IgD-negative memory B cell (primary cell): ENCODE measurements at regions not wholly inside any gene's neighbourhood (a gene's known extent, or its start where the extent isn't known, plus 50 kb on each side); places are given as distances from the start of the nearest gene placed in this dataset.
"Not testable (repeated sequence)": the region's sequence is repeated elsewhere in the genome, so short reads cannot be mapped to it uniquely, and the experiment has no call there.

Source experiments
- H3K27ac Mint-ChIP-seq, 3 donors: one replicate each; pipeline ENCODE4 v1.8.0; 2020 to 2022; ENCODE audit warnings: mild to moderate bottlenecking in 3 of 3, mixed read lengths in 3 of 3, moderate library complexity in 1 of 3
- H3K27me3 Mint-ChIP-seq: one replicate; pipeline ENCODE4 v1.8.0; 2021; ENCODE audit warnings: mixed read lengths
- H3K36me3 Mint-ChIP-seq: one replicate; pipeline ENCODE4 v1.8.0; 2020; ENCODE audit warnings: mild to moderate bottlenecking, mixed read lengths
- H3K4me1 Mint-ChIP-seq, 3 donors: one replicate each; pipeline ENCODE4 v1.8.0; 2020 to 2022; ENCODE audit warnings: mixed read lengths in 3 of 3, mild to moderate bottlenecking in 1 of 3
- H3K4me3 Mint-ChIP-seq, 4 donors: one replicate each; pipeline ENCODE4 v1.8.0; 2020 to 2022; ENCODE audit warnings: mild to moderate bottlenecking in 4 of 4, mixed read lengths in 4 of 4, moderate library complexity in 3 of 4
- H3K9me3 Mint-ChIP-seq, 3 donors: one replicate each; pipeline ENCODE4 v1.8.0; 2020 to 2021; ENCODE audit warnings: mixed read lengths in 3 of 3, mild to moderate bottlenecking in 1 of 3

GRCh38 chr9:85487872-85488271, 253.9 kb downstream of the AGTPBP1 start:
- H3K27me3 Mint-ChIP-seq = peaks cover 2% of the 10 kb centered on the region

GRCh38 chr9:85484235-85484634, 257.5 kb downstream of the AGTPBP1 start:
- Mint-ChIP-seq H3K4me3 (no peak overlapping the region), H3K36me3 (no peaks in the 10 kb centered on the region), H3K27ac (no peak overlapping the region), H3K4me1 (no peaks in the 10 kb centered on the region), H3K9me3 (peaks cover 0 to 5% (median 0%) of the 10 kb centered on the region in 3 donors), H3K27me3 (peaks cover 4% of the 10 kb centered on the region)

More at GRCh38 chr9:85487872-85488271, 253.9 kb downstream of the AGTPBP1 start:
- H3K36me3 Mint-ChIP-seq = no peaks in the 10 kb centered on the region
- no peak overlapping the region for H3K4me3 Mint-ChIP-seq
- peaks cover 0 to 5% (median 0%) of the 10 kb centered on the region in 3 donors for H3K9me3 Mint-ChIP-seq
- no peaks in the 10 kb centered on the region for H3K4me1 Mint-ChIP-seq
- no peak overlapping the region for H3K27ac Mint-ChIP-seq

- Mint-ChIP-seq H3K4me3 (no peak overlapping the region), H3K36me3 (no peaks in the 10 kb centered on the region), H3K27me3 (peaks cover 6% of the 10 kb centered on the region), H3K9me3 (peaks cover 0 to 5% (median 0%) of the 10 kb centered on the region in 3 donors), H3K27ac (no peak overlapping the region), H3K4me1 (no peaks in the 10 kb centered on the region)
Measured at GRCh38 chr9:85483208-85483607, 258.5 kb downstream of the AGTPBP1 start.

- no peaks in the 10 kb centered on the region for H3K4me1 Mint-ChIP-seq
- H3K27ac Mint-ChIP-seq = no peak overlapping the region
- peaks cover 2% of the 10 kb centered on the region for H3K36me3 Mint-ChIP-seq
- H3K9me3 Mint-ChIP-seq = peaks cover 2 to 7% (median 3%) of the 10 kb centered on the region in 3 donors
- peaks cover 8% of the 10 kb centered on the region for H3K27me3 Mint-ChIP-seq
- H3K4me3 Mint-ChIP-seq = no peak overlapping the region
Measured at GRCh38 chr9:85479305-85479704, 262.4 kb downstream of the AGTPBP1 start.

DNA sequence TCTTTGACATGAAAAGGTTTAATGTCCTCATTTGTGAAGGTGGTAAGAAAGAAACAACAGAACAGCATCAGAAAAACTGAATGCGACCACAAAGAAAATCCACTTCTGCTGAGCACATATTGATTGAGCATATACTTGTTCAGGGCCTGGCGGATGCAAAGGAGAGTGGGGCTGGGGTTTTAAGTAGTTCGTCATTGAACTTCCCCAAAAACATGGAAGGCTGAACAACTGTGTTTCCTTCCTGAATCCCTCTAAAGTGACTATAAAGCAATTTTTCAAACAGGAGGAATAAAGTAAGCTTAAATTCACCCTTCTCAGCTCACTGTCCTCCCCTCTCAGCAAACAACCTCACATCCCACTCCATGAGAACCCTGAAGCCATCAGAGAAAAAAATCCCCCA, 262.9 kb downstream of the AGTPBP1 start:
- Mint-ChIP-seq H3K27ac (no peak overlapping the region), H3K36me3 (peaks cover 2% of the 10 kb centered on the region), H3K9me3 (peaks cover 2 to 6% (median 3%) of the 10 kb centered on the region in 3 donors), H3K27me3 (peaks cover 8% of the 10 kb centered on the region), H3K4me3 (no peak overlapping the region), H3K4me1 (no peaks in the 10 kb centered on the region)

- H3K36me3 Mint-ChIP-seq, H3K4me3 Mint-ChIP-seq, H3K27me3 Mint-ChIP-seq, H3K9me3 Mint-ChIP-seq, H3K4me1 Mint-ChIP-seq, H3K27ac Mint-ChIP-seq: not testable (repeated sequence)
Measured at GRCh38 chr9:85474896-85475295, 266.9 kb downstream of the AGTPBP1 start.

DNA sequence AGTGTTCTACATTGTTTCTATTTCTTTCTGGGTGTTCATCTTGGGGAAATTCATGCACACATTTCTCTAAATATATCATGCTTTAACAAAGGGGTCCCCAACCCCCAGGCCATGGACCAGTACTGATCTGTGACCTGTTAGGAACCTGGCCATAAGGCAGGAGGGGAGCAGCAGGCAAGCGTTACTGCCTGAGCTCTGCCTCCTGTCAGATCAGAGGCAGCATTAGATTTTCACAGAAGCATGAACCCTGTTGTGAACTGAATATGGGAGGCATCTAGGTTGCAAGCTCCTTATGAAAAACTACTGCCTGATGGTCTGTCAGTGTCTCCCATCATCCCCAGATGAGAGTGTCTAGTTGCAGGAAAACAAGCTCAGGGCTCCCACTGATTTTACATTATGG, 270.0 kb downstream of the AGTPBP1 start:
- Mint-ChIP-seq H3K27me3 (peaks cover 2% of the 10 kb centered on the region), H3K4me3 (no peak overlapping the region), H3K4me1 (no peaks in the 10 kb centered on the region), H3K27ac (no peak overlapping the region), H3K9me3 (peaks cover 2 to 4% (median 3%) of the 10 kb centered on the region in 3 donors), H3K36me3 (peaks cover 2% of the 10 kb centered on the region)

DNA sequence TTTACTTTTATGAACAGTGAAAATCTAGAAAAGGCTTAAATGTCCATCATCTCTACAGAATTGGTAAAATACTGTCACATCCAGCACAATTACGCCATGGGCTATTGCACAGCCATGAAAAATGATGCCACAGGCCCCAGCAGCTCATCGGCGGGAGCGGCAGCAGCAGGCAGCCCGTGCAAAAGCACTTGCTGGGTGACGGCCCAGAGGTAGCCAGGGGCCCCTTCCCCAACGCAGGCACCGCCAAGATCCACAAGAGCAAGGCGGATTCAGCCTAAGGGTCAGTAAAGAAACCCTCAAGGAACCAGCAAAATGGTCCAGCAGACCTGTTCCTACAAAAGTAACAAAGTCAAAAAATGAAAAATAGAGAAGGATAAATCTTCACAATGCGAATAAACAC, 272.7 kb downstream of the AGTPBP1 start:
- H3K27ac Mint-ChIP-seq = no peak overlapping the region
- no peak overlapping the region for H3K4me3 Mint-ChIP-seq
- H3K4me1 Mint-ChIP-seq = no peaks in the 10 kb centered on the region
- H3K27me3 Mint-ChIP-seq = peaks cover 1% of the 10 kb centered on the region
- H3K36me3 Mint-ChIP-seq = no peaks in the 10 kb centered on the region
- no peaks in the 10 kb centered on the region for H3K9me3 Mint-ChIP-seq

DNA sequence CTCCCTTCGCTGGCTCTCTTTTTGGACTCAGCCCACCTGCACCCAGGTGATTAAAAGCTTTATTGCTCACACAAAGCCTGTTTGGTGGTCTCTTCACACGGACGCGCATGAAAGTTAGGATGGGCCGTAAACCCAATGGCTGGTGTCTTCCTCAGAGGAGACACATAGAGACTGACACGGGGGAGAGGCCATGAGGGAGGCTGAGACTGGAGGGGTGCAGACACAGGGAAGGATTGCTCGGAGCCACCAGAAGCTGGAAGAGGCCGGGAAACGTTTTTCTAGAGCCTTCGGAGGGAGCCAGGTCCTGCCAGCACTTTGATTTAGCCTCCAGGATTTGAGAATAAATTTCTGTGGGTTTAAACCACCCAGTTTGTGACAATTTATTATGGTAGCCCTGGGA, 274.9 kb downstream of the AGTPBP1 start:
- no peak overlapping the region for H3K27ac Mint-ChIP-seq

DNA sequence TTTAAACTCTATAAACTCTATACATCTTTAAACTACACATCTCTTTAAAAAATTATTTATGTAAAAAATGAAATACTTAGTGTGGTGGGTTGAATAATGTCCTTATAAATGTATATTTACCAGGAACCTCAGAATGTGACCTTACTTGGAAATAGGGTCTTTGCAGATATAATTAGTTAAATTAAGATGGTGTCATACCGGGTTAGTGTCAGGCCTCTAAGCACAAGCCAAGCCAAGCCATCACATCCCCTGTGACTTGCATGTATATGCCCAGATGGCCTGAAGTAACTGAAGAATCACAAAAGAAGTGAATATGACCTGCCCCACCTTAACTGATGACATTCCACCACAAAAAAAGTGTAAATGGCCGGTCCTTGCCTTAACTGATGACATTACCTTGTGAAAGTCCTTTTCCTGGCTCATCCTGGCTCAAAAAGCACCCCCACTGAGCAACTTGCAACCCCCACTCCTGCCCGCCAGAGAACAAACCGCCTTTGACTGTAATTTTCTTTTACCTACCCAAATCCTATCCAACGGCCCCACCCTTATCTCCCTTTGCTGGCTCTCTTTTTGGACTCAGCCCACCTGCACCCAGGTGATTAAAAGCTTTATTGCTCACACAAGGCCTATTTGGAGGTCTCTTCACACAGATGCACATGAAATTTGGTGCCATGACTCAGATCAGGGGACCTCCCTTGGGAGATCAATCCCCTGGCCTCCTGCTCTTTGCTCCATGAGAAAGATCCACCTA, 283.5 kb downstream of the AGTPBP1 start:
- not testable (repeated sequence) for H3K4me1 Mint-ChIP-seq, H3K27me3 Mint-ChIP-seq, H3K4me3 Mint-ChIP-seq, H3K36me3 Mint-ChIP-seq, H3K27ac Mint-ChIP-seq, H3K9me3 Mint-ChIP-seq

More for the DNA sequence above, 274.9 kb downstream of the AGTPBP1 start:
- Mint-ChIP-seq H3K9me3 (no peaks in the 10 kb centered on the region), H3K27me3 (peaks cover 1% of the 10 kb centered on the region), H3K36me3 (no peaks in the 10 kb centered on the region), H3K4me1 (no peaks in the 10 kb centered on the region), H3K4me3 (no peak overlapping the region)

GRCh38 chr9:85453850-85454249, 287.9 kb downstream of the AGTPBP1 start:
- Mint-ChIP-seq H3K27ac (no peak overlapping the region), H3K27me3 (no peaks in the 10 kb centered on the region), H3K9me3 (peaks cover 0 to 6% (median 2%) of the 10 kb centered on the region in 3 donors), H3K4me1 (no peaks in the 10 kb centered on the region), H3K4me3 (no peak overlapping the region), H3K36me3 (peaks cover 1% of the 10 kb centered on the region)

- no peak overlapping the region for H3K27ac Mint-ChIP-seq
- H3K27me3 Mint-ChIP-seq = no peaks in the 10 kb centered on the region
- H3K4me3 Mint-ChIP-seq = no peak overlapping the region
- no peaks in the 10 kb centered on the region for H3K4me1 Mint-ChIP-seq
- H3K9me3 Mint-ChIP-seq = peaks cover 0 to 7% (median 2%) of the 10 kb centered on the region in 3 donors
- peaks cover 1% of the 10 kb centered on the region for H3K36me3 Mint-ChIP-seq
Measured at GRCh38 chr9:85452841-85453240, 288.9 kb downstream of the AGTPBP1 start.

GRCh38 chr9:85451680-85452079, 290.1 kb downstream of the AGTPBP1 start:
- H3K4me3 Mint-ChIP-seq = no peak overlapping the region
- H3K27me3 Mint-ChIP-seq = no peaks in the 10 kb centered on the region
- H3K36me3 Mint-ChIP-seq = peaks cover 4% of the 10 kb centered on the region
- peaks cover under 1 to 11% (median 2%) of the 10 kb centered on the region in 3 donors for H3K9me3 Mint-ChIP-seq
- H3K4me1 Mint-ChIP-seq = no peaks in the 10 kb centered on the region
- no peak overlapping the region for H3K27ac Mint-ChIP-seq

DNA sequence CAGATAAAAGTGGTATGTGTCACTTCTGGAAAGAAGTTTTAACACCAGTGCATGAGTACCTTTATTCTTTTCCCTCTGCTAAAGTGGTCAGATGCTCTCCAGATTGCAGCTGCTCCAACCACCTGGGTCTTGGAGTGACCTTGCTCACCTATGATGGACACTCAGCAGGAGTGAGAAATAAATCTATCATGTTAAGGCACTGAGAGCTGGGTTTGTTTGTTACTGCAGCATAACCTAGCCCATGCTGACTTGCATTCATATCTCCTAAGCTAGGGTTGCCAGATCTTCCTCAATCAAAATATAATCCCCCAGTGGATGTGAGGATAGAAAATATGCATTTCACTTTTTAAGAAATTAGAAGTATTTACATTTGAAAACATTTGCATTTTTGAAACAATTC, 295.9 kb downstream of the AGTPBP1 start:
- H3K4me1 Mint-ChIP-seq = peaks cover 0 to 6% (median 6%) of the 10 kb centered on the region in 3 donors
- no peaks in the 10 kb centered on the region for H3K27me3 Mint-ChIP-seq
- H3K36me3 Mint-ChIP-seq = peaks cover 2% of the 10 kb centered on the region
- H3K4me3 Mint-ChIP-seq = no peak overlapping the region
- H3K9me3 Mint-ChIP-seq = peaks cover 2 to 16% (median 5%) of the 10 kb centered on the region in 3 donors
- H3K27ac Mint-ChIP-seq = no peak overlapping the region

- no peak overlapping the region for H3K27ac Mint-ChIP-seq
- H3K4me1 Mint-ChIP-seq = peaks cover 0 to 6% (median 6%) of the 10 kb centered on the region in 3 donors
- no peak overlapping the region for H3K4me3 Mint-ChIP-seq
- H3K27me3 Mint-ChIP-seq = no peaks in the 10 kb centered on the region
- peaks cover 0 to 14% (median 5%) of the 10 kb centered on the region in 3 donors for H3K9me3 Mint-ChIP-seq
- peaks cover 2% of the 10 kb centered on the region for H3K36me3 Mint-ChIP-seq
Measured at GRCh38 chr9:85444243-85444642, 297.5 kb downstream of the AGTPBP1 start.

- H3K27ac Mint-ChIP-seq = no peak overlapping the region
- no peak overlapping the region for H3K4me3 Mint-ChIP-seq
- H3K36me3 Mint-ChIP-seq = peaks cover 2% of the 10 kb centered on the region
- peaks cover 5 to 15% (median 6%) of the 10 kb centered on the region in 3 donors for H3K9me3 Mint-ChIP-seq
- H3K27me3 Mint-ChIP-seq = peaks cover 1% of the 10 kb centered on the region
- H3K4me1 Mint-ChIP-seq = peaks cover 0 to 6% (median 6%) of the 10 kb centered on the region in 3 donors
Measured at GRCh38 chr9:85443190-85443598, 298.6 kb downstream of the AGTPBP1 start.
